ENCODE measurements at regions not wholly inside any gene's neighbourhood (a gene's known extent, or its start where the extent isn't known, plus 50 kb on each side); places are given as distances from the start of the nearest gene placed in this dataset.

DNA sequence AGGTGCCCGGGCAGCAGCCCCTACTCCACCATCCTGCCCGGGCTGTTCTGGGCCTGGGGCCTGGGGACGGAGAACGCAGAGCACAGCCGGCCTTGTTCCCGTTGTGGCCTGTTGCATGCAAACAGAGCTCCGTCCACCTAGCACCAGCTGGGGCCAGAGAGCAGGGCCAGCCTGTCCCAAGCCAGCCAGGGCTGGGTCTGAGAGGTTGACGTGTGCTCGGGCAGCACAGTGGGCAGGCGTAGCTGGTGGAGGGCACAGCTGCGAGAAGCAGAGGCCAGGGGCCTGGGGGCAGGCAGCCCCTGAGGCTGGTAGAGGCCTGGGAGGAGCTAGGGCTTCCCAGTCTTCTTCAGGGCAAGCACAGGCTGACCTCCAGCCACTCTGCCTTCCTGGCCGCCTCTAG lies 1192.6 kb downstream of the BRD1 start:
- no peak for DNase-seq (ENCODE audit: low spot score)
- Histone ChIP-seq H3K9me3 (no peaks in the 10 kb centered on the region), H3K4me1 (no peaks in the 10 kb centered on the region), H3K36me3 (no peaks in the 10 kb centered on the region), H3K27me3 (no peaks in the 10 kb centered on the region), H3K27ac (no peak overlapping the region), H3K4me3 (no peak overlapping the region)
- TF ChIP-seq, protein P1, sequence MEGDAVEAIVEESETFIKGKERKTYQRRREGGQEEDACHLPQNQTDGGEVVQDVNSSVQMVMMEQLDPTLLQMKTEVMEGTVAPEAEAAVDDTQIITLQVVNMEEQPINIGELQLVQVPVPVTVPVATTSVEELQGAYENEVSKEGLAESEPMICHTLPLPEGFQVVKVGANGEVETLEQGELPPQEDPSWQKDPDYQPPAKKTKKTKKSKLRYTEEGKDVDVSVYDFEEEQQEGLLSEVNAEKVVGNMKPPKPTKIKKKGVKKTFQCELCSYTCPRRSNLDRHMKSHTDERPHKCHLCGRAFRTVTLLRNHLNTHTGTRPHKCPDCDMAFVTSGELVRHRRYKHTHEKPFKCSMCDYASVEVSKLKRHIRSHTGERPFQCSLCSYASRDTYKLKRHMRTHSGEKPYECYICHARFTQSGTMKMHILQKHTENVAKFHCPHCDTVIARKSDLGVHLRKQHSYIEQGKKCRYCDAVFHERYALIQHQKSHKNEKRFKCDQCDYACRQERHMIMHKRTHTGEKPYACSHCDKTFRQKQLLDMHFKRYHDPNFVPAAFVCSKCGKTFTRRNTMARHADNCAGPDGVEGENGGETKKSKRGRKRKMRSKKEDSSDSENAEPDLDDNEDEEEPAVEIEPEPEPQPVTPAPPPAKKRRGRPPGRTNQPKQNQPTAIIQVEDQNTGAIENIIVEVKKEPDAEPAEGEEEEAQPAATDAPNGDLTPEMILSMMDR (IDR thresholded peaks at IDR 0.05): no peak

DNA sequence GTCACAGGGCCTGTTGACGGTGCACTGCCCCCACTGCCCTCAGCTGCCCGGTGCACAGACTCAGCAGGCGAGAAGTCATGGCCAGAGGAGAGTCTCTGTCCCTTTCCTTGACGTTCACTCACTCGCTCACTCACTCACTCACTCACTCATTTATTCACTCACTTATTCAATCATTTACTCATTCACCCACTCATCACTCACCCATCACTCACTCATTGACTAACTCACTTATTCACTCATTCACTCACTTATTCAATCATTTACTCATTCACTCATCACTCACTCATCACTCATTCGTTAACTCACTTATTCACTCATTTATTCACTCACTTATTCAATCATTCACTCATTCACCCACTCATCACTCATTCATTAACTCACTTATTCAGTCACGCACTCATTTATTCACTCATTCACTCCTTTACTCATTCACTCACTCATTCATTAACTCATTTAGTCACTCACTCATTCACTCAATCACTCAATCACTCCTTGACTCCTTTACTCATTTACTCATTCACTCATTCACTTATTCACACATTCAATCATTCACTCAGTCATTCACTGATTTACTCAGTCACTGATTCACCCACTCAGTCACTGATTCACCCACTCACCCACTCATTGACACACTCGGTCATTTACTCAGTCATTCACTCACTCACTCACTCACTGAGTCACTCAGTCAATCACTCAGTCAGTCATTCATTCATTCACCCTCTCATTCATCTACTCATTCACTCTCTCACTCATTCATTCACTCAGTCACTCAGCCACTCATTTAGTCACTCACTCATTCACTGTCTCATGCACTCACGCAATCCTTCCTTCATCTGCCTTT lies 1193.5 kb downstream of the BRD1 start:
- DNase-seq (ENCODE audit: low spot score): no peak
- TF ChIP-seq, protein P1 (IDR thresholded peaks at IDR 0.05): no peak
- no peaks in the 10 kb centered on the region for H3K4me1 ChIP-seq
- no peaks in the 10 kb centered on the region for H3K27me3 ChIP-seq
- H3K4me3 ChIP-seq: no peak overlapping the region
- H3K27ac ChIP-seq: no peak overlapping the region
- H3K36me3 ChIP-seq: no peaks in the 10 kb centered on the region
- H3K9me3 ChIP-seq: no peaks in the 10 kb centered on the region

DNA sequence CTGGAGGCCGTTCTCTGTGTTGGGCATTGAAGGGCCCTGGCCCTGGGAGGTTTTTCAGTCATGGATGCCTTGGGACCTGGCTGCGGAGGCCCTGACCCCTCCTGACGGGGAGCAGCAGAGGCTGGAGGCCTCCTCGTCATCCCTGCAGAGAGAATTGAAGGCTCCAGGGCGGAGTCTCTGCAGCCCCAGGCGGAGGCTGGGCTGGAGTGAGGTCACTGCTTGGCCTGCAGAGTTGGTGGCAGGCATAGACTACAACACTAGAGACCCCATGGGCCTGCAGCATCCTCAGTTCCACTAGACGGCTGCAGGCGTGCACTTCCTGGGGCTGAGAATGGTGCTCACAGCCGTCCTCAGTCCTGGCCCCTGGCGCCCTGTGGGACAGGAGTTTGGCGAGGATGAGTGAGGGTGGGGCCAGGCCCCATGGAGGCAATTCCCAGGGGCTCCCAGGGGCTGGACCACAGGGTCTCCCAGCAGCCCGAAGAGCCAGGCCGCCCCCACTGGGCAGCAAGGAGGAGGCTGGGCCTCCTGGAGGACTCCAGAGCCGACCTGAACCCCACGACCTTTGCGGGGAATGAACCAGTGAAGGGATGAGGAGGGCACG lies 1194.9 kb downstream of the BRD1 start:
- H3K9me3 ChIP-seq: no peaks in the 10 kb centered on the region
- H3K36me3 ChIP-seq: no peaks in the 10 kb centered on the region
- TF ChIP-seq, protein P1 (IDR thresholded peaks at IDR 0.05): no peak
- no peaks in the 10 kb centered on the region for H3K27me3 ChIP-seq
- H3K4me1 ChIP-seq: no peaks in the 10 kb centered on the region
- H3K4me3 ChIP-seq: no peak overlapping the region
- no peak for DNase-seq (ENCODE audit: low spot score)
- no peak overlapping the region for H3K27ac ChIP-seq

DNA sequence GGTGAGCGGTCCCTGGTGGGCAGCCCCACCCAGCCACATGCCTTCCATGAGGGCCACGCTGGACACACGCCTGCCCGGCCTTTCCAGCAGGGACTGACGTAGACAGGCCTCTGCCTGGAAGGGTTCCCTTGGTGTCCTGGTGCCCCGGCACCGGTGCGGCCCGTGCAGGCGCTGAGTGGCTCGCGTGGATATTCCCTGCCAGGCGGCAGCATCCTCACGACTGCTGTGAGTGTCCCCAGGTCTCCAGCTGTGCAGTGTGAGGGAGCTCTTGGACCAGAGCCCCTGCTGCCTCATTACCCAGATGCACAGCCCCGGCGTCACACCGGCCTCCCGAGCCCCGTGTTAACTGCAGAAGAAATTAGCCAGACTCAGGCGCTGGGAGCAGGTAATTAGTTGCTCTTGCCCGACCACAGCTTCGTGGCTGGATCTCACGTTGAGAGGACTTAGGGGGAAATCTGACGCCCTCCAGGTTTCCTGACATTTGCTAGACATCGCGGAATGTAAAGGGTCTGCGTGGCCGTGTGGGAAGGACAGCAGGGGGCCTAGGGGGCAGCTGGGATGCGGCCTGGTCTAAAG lies 1196.3 kb downstream of the BRD1 start:
- Histone ChIP-seq H3K4me3 (no peak overlapping the region), H3K27ac (no peak overlapping the region), H3K27me3 (no peaks in the 10 kb centered on the region), H3K9me3 (no peaks in the 10 kb centered on the region), H3K4me1 (no peaks in the 10 kb centered on the region), H3K36me3 (no peaks in the 10 kb centered on the region)
- DNase-seq (ENCODE audit: low spot score): no peak
- TF ChIP-seq, protein P1 (IDR thresholded peaks at IDR 0.05): no peak

DNA sequence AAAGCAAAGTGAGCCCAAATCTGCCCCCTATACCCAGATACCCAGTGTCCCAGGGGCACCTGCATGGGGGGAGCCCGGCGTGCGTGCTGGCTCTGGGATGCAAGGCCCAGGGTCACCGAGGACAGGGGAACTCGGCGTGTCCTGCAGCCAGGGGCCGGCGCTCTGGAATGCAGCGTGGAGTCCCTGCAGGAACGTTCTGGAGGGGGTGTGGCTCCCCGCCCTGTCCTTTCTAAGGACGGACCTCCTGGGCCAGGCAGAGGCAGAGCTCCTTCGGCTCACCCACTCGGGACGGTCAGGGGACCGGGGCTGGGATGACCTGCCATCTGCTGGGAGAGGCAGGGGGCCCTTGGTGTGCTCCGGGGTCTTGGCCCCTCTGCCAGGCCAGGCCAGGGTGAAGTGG lies 1196.8 kb downstream of the BRD1 start:
- H3K36me3 ChIP-seq: no peaks in the 10 kb centered on the region
- H3K27ac ChIP-seq: no peak overlapping the region
- no peak for DNase-seq (ENCODE audit: low spot score)
- TF ChIP-seq, protein P1 (IDR thresholded peaks at IDR 0.05): no peak
- H3K4me3 ChIP-seq: no peak overlapping the region
- H3K4me1 ChIP-seq: no peaks in the 10 kb centered on the region
- no peaks in the 10 kb centered on the region for H3K27me3 ChIP-seq
- H3K9me3 ChIP-seq: no peaks in the 10 kb centered on the region

Measured in right atrium auricular region (tissue), 2 donors.